ENCODE measurements at regions not wholly inside any gene's neighbourhood (a gene's known extent, or its start where the extent isn't known, plus 50 kb on each side); places are given as distances from the start of the nearest gene placed in this dataset.
"Not testable (repeated sequence)": the region's sequence is repeated elsewhere in the genome, so short reads cannot be mapped to it uniquely, and the experiment has no call there.

- Histone ChIP-seq H3K4me1 (ENCODE audit: control insufficient read depth in 4 of 4, insufficient read depth in 4 of 4, low read length in 3 of 4) (no peaks in the 10 kb centered on the region), H3K27me3 (ENCODE audit: control insufficient read depth in 4 of 4, insufficient read depth in 4 of 4, low read length in 3 of 4) (no peaks in the 10 kb centered on the region), H3K27ac (ENCODE audit: low read depth in 1 of 2, low read length in 2 of 2) (no peak overlapping the region), H3K9ac (ENCODE audit: low read depth in 1 of 2, low read length in 2 of 2) (no peak overlapping the region), H3K36me3 (ENCODE audit: control insufficient read depth in 4 of 4, insufficient read depth in 3 of 4, low read depth in 1 of 4, low read length in 3 of 4) (no peaks in the 10 kb centered on the region), H3K4me3 (ENCODE audit: low read depth in 1 of 3, low read length in 3 of 3) (no peak overlapping the region), H3K9me3 (ENCODE audit: control insufficient read depth in 4 of 4, low read length in 3 of 4) (no peaks in the 10 kb centered on the region)
- no peak for TF ChIP-seq CTCF (IDR thresholded peaks at IDR 0.05; ENCODE audit: low read depth, low read length, missing input control)
- 88% methylated on average over 2 of the region's 2 CpGs for WGBS
- DNase-seq (ENCODE audit: low spot score), result no peak
Observed at GRCh38 chr3:106848099-106848498, 529.1 kb upstream of the CCDC54 start.

GRCh38 chr3:106850437-106850836, 526.8 kb upstream of the CCDC54 start:
- no peaks in the 10 kb centered on the region for H3K27me3 ChIP-seq (ENCODE audit: control insufficient read depth in 4 of 4, insufficient read depth in 4 of 4, low read length in 3 of 4)
- H3K4me1 ChIP-seq (ENCODE audit: control insufficient read depth in 4 of 4, insufficient read depth in 4 of 4, low read length in 3 of 4), result no peaks in the 10 kb centered on the region
- H3K27ac ChIP-seq (ENCODE audit: low read depth in 1 of 2, low read length in 2 of 2), result no peak overlapping the region
- no peak overlapping the region for H3K9ac ChIP-seq (ENCODE audit: low read depth in 1 of 2, low read length in 2 of 2)
- H3K36me3 ChIP-seq (ENCODE audit: control insufficient read depth in 4 of 4, insufficient read depth in 3 of 4, low read depth in 1 of 4, low read length in 3 of 4), result no peaks in the 10 kb centered on the region
- no peak overlapping the region for H3K4me3 ChIP-seq (ENCODE audit: low read depth in 1 of 3, low read length in 3 of 3)
- DNase-seq (ENCODE audit: low spot score), result no peak
- TF ChIP-seq HNF4A (conservative IDR thresholded peaks at IDR 0.05) (no peak), CTCF (IDR thresholded peaks at IDR 0.05; ENCODE audit: low read depth, low read length, missing input control) (no peak)
- 88% methylated on average over 3 of the region's 3 CpGs for WGBS
- H3K9me3 ChIP-seq (ENCODE audit: control insufficient read depth in 4 of 4, low read length in 3 of 4), result no peaks in the 10 kb centered on the region

- not testable (repeated sequence) for H3K4me3 ChIP-seq (ENCODE audit: low read depth in 1 of 3, low read length in 3 of 3); H3K36me3 ChIP-seq (ENCODE audit: control insufficient read depth in 4 of 4, insufficient read depth in 3 of 4, low read depth in 1 of 4, low read length in 3 of 4); H3K27me3 ChIP-seq (ENCODE audit: control insufficient read depth in 4 of 4, insufficient read depth in 4 of 4, low read length in 3 of 4)
Observed at GRCh38 chr3:106858321-106858720, 518.9 kb upstream of the CCDC54 start.

GRCh38 chr3:106860182-106860581, 517.1 kb upstream of the CCDC54 start:
- no peak overlapping the region for H3K9ac ChIP-seq (ENCODE audit: low read depth in 1 of 2, low read length in 2 of 2)
- no peaks in the 10 kb centered on the region for H3K4me1 ChIP-seq (ENCODE audit: control insufficient read depth in 4 of 4, insufficient read depth in 4 of 4, low read length in 3 of 4)
- H3K27ac ChIP-seq (ENCODE audit: low read depth in 1 of 2, low read length in 2 of 2), result no peak overlapping the region
- H3K27me3 ChIP-seq (ENCODE audit: control insufficient read depth in 4 of 4, insufficient read depth in 4 of 4, low read length in 3 of 4), result no peaks in the 10 kb centered on the region
- no peak overlapping the region for H3K4me3 ChIP-seq (ENCODE audit: low read depth in 1 of 3, low read length in 3 of 3)
- no peaks in the 10 kb centered on the region for H3K9me3 ChIP-seq (ENCODE audit: control insufficient read depth in 4 of 4, low read length in 3 of 4)
- no peaks in the 10 kb centered on the region for H3K36me3 ChIP-seq (ENCODE audit: control insufficient read depth in 4 of 4, insufficient read depth in 3 of 4, low read depth in 1 of 4, low read length in 3 of 4)
- no peak for DNase-seq (ENCODE audit: low spot score)
- TF ChIP-seq CTCF (IDR thresholded peaks at IDR 0.05; ENCODE audit: low read depth, low read length, missing input control) (no peak), REST (IDR thresholded peaks at IDR 0.05) (no peak), ZBTB33 (IDR thresholded peaks at IDR 0.05) (no peak), RXRA (IDR thresholded peaks at IDR 0.05) (no peak), NR2F2 (IDR thresholded peaks at IDR 0.05) (no peak), RAD21 (IDR thresholded peaks at IDR 0.05) (no peak), YY1 (IDR thresholded peaks at IDR 0.05) (no peak), SP1 (IDR thresholded peaks at IDR 0.05) (no peak), MAX (IDR thresholded peaks at IDR 0.05) (no peak)

More at GRCh38 chr3:106858321-106858720, 518.9 kb upstream of the CCDC54 start:
- H3K9me3 ChIP-seq (ENCODE audit: control insufficient read depth in 4 of 4, low read length in 3 of 4); DNase-seq (ENCODE audit: low spot score); H3K9ac ChIP-seq (ENCODE audit: low read depth in 1 of 2, low read length in 2 of 2); H3K27ac ChIP-seq (ENCODE audit: low read depth in 1 of 2, low read length in 2 of 2); H3K4me1 ChIP-seq (ENCODE audit: control insufficient read depth in 4 of 4, insufficient read depth in 4 of 4, low read length in 3 of 4): not testable (repeated sequence)
- 56% methylated on average over 3 of the region's 3 CpGs for WGBS

All from liver (tissue), 8 donors.